ENCODE measurements at regions not wholly inside any gene's neighbourhood (a gene's known extent, or its start where the extent isn't known, plus 50 kb on each side); places are given as distances from the start of the nearest gene placed in this dataset.

- in situ Hi-C loops (cut with HindIII; ENCODE audit: low pct_unique_long_range_greater_than_20kb, low sequenced_read_pairs) (no loop called here), intact Hi-C loops (cut with micrococcal nuclease; ENCODE audit: unreplicated experiment) (no loop called here)
- DNase-seq (ENCODE audit: low read depth, low spot score) (no peak), ATAC-seq (no peak)
- CTCF ChIA-PET = no interaction called here
- POLR2A ChIA-PET = no interaction called here
- no TSS peak for BruUV-seq (replicated peaks)
- no peaks in the 10 kb centered on the region for H3K4me1 ChIP-seq (ENCODE audit: control insufficient read depth, insufficient read depth, low read length)
- H3K36me3 ChIP-seq (ENCODE audit: control insufficient read depth, insufficient read depth, low read length) = no peaks in the 10 kb centered on the region
- H3K27me3 ChIP-seq (ENCODE audit: control insufficient read depth, insufficient read depth, low read length) = no peaks in the 10 kb centered on the region
- no peak overlapping the region for H3K27ac ChIP-seq (ENCODE audit: low read length)
- H3K4me3 ChIP-seq (ENCODE audit: low read depth in 2 of 2, low read length in 2 of 2) = no peak overlapping the region
- no peak for TF ChIP-seq TCF7L2 (IDR thresholded peaks at IDR 0.05; ENCODE audit: low read depth, low read length)
- no peak for TF ChIP-seq POLR2AphosphoS5 (IDR thresholded peaks at IDR 0.05; ENCODE audit: low read depth, low read length)
- TF ChIP-seq SIN3A (IDR thresholded peaks at IDR 0.05; ENCODE audit: borderline replicate concordance, insufficient read depth, low read depth, low read length) = no peak
- H3K9me3 ChIP-seq (ENCODE audit: control insufficient read depth, insufficient read depth, low read depth, low read length) = no peaks in the 10 kb centered on the region
Observed at GRCh38 chr4:110830461-110830860, 207.6 kb upstream of the PITX2 start.

GRCh38 chr4:110837896-110838450, 215.1 kb upstream of the PITX2 start:
- Histone ChIP-seq H3K4me1 (ENCODE audit: control insufficient read depth, insufficient read depth, low read length) (no peaks in the 10 kb centered on the region), H3K4me3 (ENCODE audit: low read depth in 2 of 2, low read length in 2 of 2) (no peak overlapping the region), H3K36me3 (ENCODE audit: control insufficient read depth, insufficient read depth, low read length) (no peaks in the 10 kb centered on the region), H3K9me3 (ENCODE audit: control insufficient read depth, insufficient read depth, low read depth, low read length) (no peaks in the 10 kb centered on the region), H3K27ac (ENCODE audit: low read length) (no peak overlapping the region), H3K27me3 (ENCODE audit: control insufficient read depth, insufficient read depth, low read length) (no peaks in the 10 kb centered on the region)
- in situ Hi-C loops (cut with HindIII; ENCODE audit: low pct_unique_long_range_greater_than_20kb, low sequenced_read_pairs) (no loop called here), intact Hi-C loops (cut with micrococcal nuclease; ENCODE audit: unreplicated experiment) (no loop called here)
- ChIA-PET CTCF (no interaction called here), POLR2A (no interaction called here)
- no peak for DNase-seq (ENCODE audit: low read depth, low spot score)
- no peak for TF ChIP-seq POLR2AphosphoS5 (IDR thresholded peaks at IDR 0.05; ENCODE audit: low read depth, low read length)
- no peak for TF ChIP-seq TCF7L2 (IDR thresholded peaks at IDR 0.05; ENCODE audit: low read depth, low read length)
- TF ChIP-seq REST (IDR thresholded peaks at IDR 0.05; ENCODE audit: insufficient read depth in 1 of 2, low read depth in 2 of 2, low read length in 1 of 2) = no peak
- no peak for TF ChIP-seq SIN3A (IDR thresholded peaks at IDR 0.05; ENCODE audit: borderline replicate concordance, insufficient read depth, low read depth, low read length)
- BruUV-seq (replicated peaks) = no TSS peak
- no peak for ATAC-seq

- no peak for ATAC-seq
- TF ChIP-seq POLR2AphosphoS5 (IDR thresholded peaks at IDR 0.05; ENCODE audit: low read depth, low read length) (no peak), TCF7L2 (IDR thresholded peaks at IDR 0.05; ENCODE audit: low read depth, low read length) (no peak), REST (IDR thresholded peaks at IDR 0.05; ENCODE audit: insufficient read depth in 1 of 2, low read depth in 2 of 2, low read length in 1 of 2) (no peak), CTCF (IDR thresholded peaks at IDR 0.05) (no peak), SIN3A (IDR thresholded peaks at IDR 0.05; ENCODE audit: borderline replicate concordance, insufficient read depth, low read depth, low read length) (no peak)
- intact Hi-C loops (cut with micrococcal nuclease; ENCODE audit: unreplicated experiment) = no loop called here
Observed at GRCh38 chr4:110840221-110840654, 217.4 kb upstream of the PITX2 start.

More at GRCh38 chr4:110840221-110840654, 217.4 kb upstream of the PITX2 start:
- CTCF ChIA-PET = no interaction called here
- H3K9me3 ChIP-seq (ENCODE audit: control insufficient read depth, insufficient read depth, low read depth, low read length) = no peaks in the 10 kb centered on the region
- H3K27ac ChIP-seq (ENCODE audit: low read length) = no peak overlapping the region
- H3K36me3 ChIP-seq (ENCODE audit: control insufficient read depth, insufficient read depth, low read length) = no peaks in the 10 kb centered on the region
- no peak overlapping the region for H3K4me3 ChIP-seq (ENCODE audit: low read depth in 2 of 2, low read length in 2 of 2)
- no peak for DNase-seq (ENCODE audit: low read depth, low spot score)
- POLR2A ChIA-PET = no interaction called here
- in situ Hi-C loops (cut with HindIII; ENCODE audit: low pct_unique_long_range_greater_than_20kb, low sequenced_read_pairs) = no loop called here
- H3K27me3 ChIP-seq (ENCODE audit: control insufficient read depth, insufficient read depth, low read length) = no peaks in the 10 kb centered on the region
- no peaks in the 10 kb centered on the region for H3K4me1 ChIP-seq (ENCODE audit: control insufficient read depth, insufficient read depth, low read length)
- no TSS peak for BruUV-seq (replicated peaks)
